HCT116 (cell line): ENCODE measurements at regions not wholly inside any gene's neighbourhood (a gene's known extent, or its start where the extent isn't known, plus 50 kb on each side); places are given as distances from the start of the nearest gene placed in this dataset.

ENCODE experiments used
- ATAC-seq: fragments of 200-7000 bp; cut with Tn5 transposase; 2 replicates; pipeline ENCODE4 v1.9.1; 2020; ENCODE audit warnings: mild to moderate bottlenecking, moderate library complexity
- BruUV-seq: library from RNA; stranded (reverse); fragments of 400-500 nt; replicated peaks from 2 replicates; lab custom pipeline; 2021; lab: Mats Ljungman, UMichigan
- CTCF ChIA-PET: fragments of 300-600 bp; sonication (Branson Sonifier 250); formaldehyde crosslinking; loops from one replicate; lab custom pipeline; 2021; ENCODE audit warnings: antibody characterized with exemption; lab: Charles Lee
- POLR2A ChIA-PET: fragments of 300-600, 350-600 bp; sonication (Branson Sonifier 250); formaldehyde crosslinking; loops from one replicate; lab custom pipeline; 2021; ENCODE audit warnings: antibody characterized with exemption; lab: Charles Lee
- RAD21 ChIA-PET, 2 experiments: fragments of 300-600 bp; sonication (Branson Sonifier 250); formaldehyde crosslinking; loops; one replicate each; lab custom pipeline; 2023; ENCODE audit warnings: low total read pairs in 2 of 2; ENCODE audit not compliant: uncharacterized antibody in 2 of 2, unreplicated experiment in 2 of 2, low non-redundant PET in 1 of 2; lab: Charles Lee
- DNase-seq: peaks from one replicate; pipeline ENCODE4 v3.0.0-alpha.2; 2010; ENCODE audit warnings: low read depth, low spot score
- H2AFZ ChIP-seq: fragments of 200-600 bp; shearing (Covaris generic), sonication (generic); 2 replicates; pipeline ENCODE4 v1.6.1; 2017; ENCODE audit warnings: low read depth, mixed run types, mixed read lengths, antibody characterized with exemption, low read length; ENCODE audit not compliant: poor library complexity, severe bottlenecking
- H3K27ac ChIP-seq: 2 replicates; pipeline ENCODE4 v1.5.1; 2012; ENCODE audit warnings: low read depth, low read length
- H3K27me3 ChIP-seq: fragments of 200-600 bp; sonication (generic); 2 replicates; pipeline ENCODE4 v1.6.1; 2016; ENCODE audit warnings: mixed run types, low read length, mixed read lengths; ENCODE audit not compliant: insufficient read depth
- H3K36me3 ChIP-seq, 2 experiments: fragments of 200-500 bp in 1 of 2; fragments of 200-600 bp in 1 of 2; sonication (Bioruptor generic) in 1 of 2; sonication (generic) in 1 of 2; 2 replicates each; pipeline versions ENCODE4 v1.5.1 to v1.6.1; 2014 to 2016; ENCODE audit warnings: low read length in 2 of 2, inconsistent platforms in 1 of 2, mixed read lengths in 1 of 2, mixed run types in 1 of 2; ENCODE audit not compliant: insufficient read depth in 2 of 2, control insufficient read depth in 1 of 2
- H3K4me1 ChIP-seq, 2 experiments: fragments of 200-600 bp in 1 of 2; sonication (generic) in 1 of 2; 2 replicates each; pipeline versions ENCODE4 v1.5.1 to v1.6.1; 2012 to 2017; ENCODE audit warnings: low read length in 2 of 2, inconsistent platforms in 1 of 2, mild to moderate bottlenecking in 1 of 2, mixed read lengths in 1 of 2, mixed run types in 1 of 2, moderate library complexity in 1 of 2; ENCODE audit not compliant: insufficient read depth in 2 of 2, control insufficient read depth in 1 of 2
- H3K4me2 ChIP-seq: fragments of 200-600 bp; sonication (generic); 2 replicates; pipeline ENCODE4 v1.6.1; 2017; ENCODE audit warnings: mixed run types, low read length, mixed read lengths
- H3K4me3 ChIP-seq, 2 experiments: fragments of 200-600 bp in 1 of 2; sonication (generic) in 1 of 2; replicated peaks in 1 of 2; 2 replicates each; pipeline ENCODE4 v1.5.1; 2011 to 2016; ENCODE audit warnings: low read length in 2 of 2, control low read depth in 1 of 2, low read depth in 1 of 2, mild to moderate bottlenecking in 1 of 2, mixed read lengths in 1 of 2, mixed run types in 1 of 2
- H3K79me2 ChIP-seq: fragments of 200-600 bp; sonication (generic); 2 replicates; pipeline ENCODE4 v1.6.1; 2017; ENCODE audit warnings: mild to moderate bottlenecking, mixed run types, low read length, moderate library complexity, mixed read lengths; ENCODE audit not compliant: insufficient read depth
- H3K9ac ChIP-seq: fragments of 200-600 bp; sonication (generic); 2 replicates; pipeline ENCODE4 v1.6.1; 2016; ENCODE audit warnings: low read length, mixed read lengths
- H3K9me2 ChIP-seq: fragments of 200-600 bp; sonication (generic), shearing (Covaris generic); 2 replicates; pipeline ENCODE4 v1.6.1; 2017; ENCODE audit warnings: mixed run types, mild to moderate bottlenecking, moderate library complexity; ENCODE audit not compliant: insufficient read depth
- H3K9me3 ChIP-seq, 2 experiments: fragments of 200-500 bp in 1 of 2; fragments of 200-600 bp in 1 of 2; sonication (Bioruptor generic) in 1 of 2; sonication (generic) in 1 of 2; 2 replicates each; pipeline ENCODE4 v1.6.1; 2014 to 2017; ENCODE audit warnings: low read length in 2 of 2, mixed read lengths in 2 of 2, inconsistent platforms in 1 of 2, low read depth in 1 of 2, mild to moderate bottlenecking in 1 of 2, mixed run types in 1 of 2, moderate library complexity in 1 of 2; ENCODE audit not compliant: control insufficient read depth in 1 of 2, insufficient read depth in 1 of 2
- H4K20me1 ChIP-seq: fragments of 200-600 bp; sonication (generic), shearing (Covaris generic); 2 replicates; pipeline ENCODE4 v1.6.1; 2017; ENCODE audit warnings: mixed run types, mild to moderate bottlenecking, moderate library complexity; ENCODE audit not compliant: insufficient read depth
- ATF3 ChIP-seq: IDR thresholded peaks from 2 replicates; pipeline ENCODE4 v1.6.1; 2012
- CBX3 ChIP-seq: IDR thresholded peaks from 2 replicates; pipeline ENCODE4 v1.6.1; 2012; ENCODE audit warnings: low read depth
- CEBPB ChIP-seq: IDR thresholded peaks from 2 replicates; pipeline ENCODE4 v1.6.1; 2012; ENCODE audit warnings: low read depth
- CTCF ChIP-seq, 3 experiments: fragments of 200-600 bp in 1 of 3; sonication (generic) in 1 of 3; IDR thresholded peaks in 2 of 3; conservative IDR thresholded peaks in 1 of 3; 2 replicates each; pipeline ENCODE4 v1.5.1; 2012 to 2017; ENCODE audit warnings: low read depth in 2 of 3, low read length in 2 of 3, antibody characterized with exemption in 1 of 3, borderline replicate concordance in 1 of 3, control low read depth in 1 of 3, mild to moderate bottlenecking in 1 of 3, mixed read lengths in 1 of 3, mixed run types in 1 of 3, moderate library complexity in 1 of 3; ENCODE audit not compliant: insufficient read depth in 1 of 3
- ELF1 ChIP-seq: IDR thresholded peaks from 2 replicates; pipeline ENCODE4 v1.6.1; 2012; ENCODE audit warnings: low read depth, borderline replicate concordance
- EZH2phosphoT487 ChIP-seq: fragments of 200-600 bp; IDR thresholded peaks from 2 replicates; pipeline ENCODE4 v1.6.1; 2018; ENCODE audit warnings: antibody characterized with exemption, borderline replicate concordance
- FOSL1 ChIP-seq: IDR thresholded peaks from 2 replicates; pipeline ENCODE4 v1.6.1; 2012; ENCODE audit warnings: low read depth
- JUND ChIP-seq: IDR thresholded peaks from 2 replicates; pipeline ENCODE4 v1.6.1; 2012
- MAX ChIP-seq: IDR thresholded peaks from 2 replicates; pipeline ENCODE4 v1.6.1; 2012
- POLR2AphosphoS5 ChIP-seq: IDR thresholded peaks from 2 replicates; pipeline ENCODE4 v1.6.1; 2011; ENCODE audit warnings: mild to moderate bottlenecking, low read depth, low read length, moderate library complexity
- ZFX ChIP-seq: fragments of 450-650 bp; IDR thresholded peaks from 2 replicates; pipeline ENCODE4 v1.6.1; 2017
- ZNF274 ChIP-seq: fragments of 200-500 bp; sonication (Bioruptor generic); IDR thresholded peaks from 2 replicates; pipeline ENCODE4 v1.6.1; 2014; ENCODE audit warnings: mild to moderate bottlenecking, low read depth, low read length, inconsistent platforms
- intact Hi-C: fragments of 100-400 bp; cut with micrococcal nuclease; formaldehyde crosslinking; loops from 2 replicates; pipeline ENCODE4 v1.10.0; 2022

GRCh38 chr9:73284377-73284776 lies 132.7 kb downstream of the ANXA1 start:
- Histone ChIP-seq H3K9ac (no peak overlapping the region), H3K4me3 (no peak overlapping the region), H3K27me3 (peaks cover 28% of the 10 kb centered on the region; the same call in 1 of the 2 replicates), H3K27ac (no peak overlapping the region), H4K20me1 (no peaks in the 10 kb centered on the region), H3K9me2 (no peaks in the 10 kb centered on the region)
- no TSS peak for BruUV-seq
- POLR2A ChIA-PET: no interaction called here
- intact Hi-C loops: no loop called here
- no peak for TF ChIP-seq POLR2AphosphoS5
- TF ChIP-seq, all 23 proteins: peak for 0
- ATAC-seq (no peak), DNase-seq (no peak)
- H3K4me1 ChIP-seq: no peaks in the 10 kb centered on the region
- H2AFZ ChIP-seq: no peak overlapping the region
- H3K36me3 ChIP-seq: no peaks in the 10 kb centered on the region
- no peaks in the 10 kb centered on the region for H3K9me3 ChIP-seq
- ChIA-PET CTCF (interaction anchor here (1.5 kb wide), 1 partner anchor 16 kb away, joined by 4 read pairs; no protein-coding TSS in a partner anchor), RAD21 (no interaction called here)
- H3K79me2 ChIP-seq: no peaks in the 10 kb centered on the region
- no peak overlapping the region for H3K4me2 ChIP-seq

- Histone ChIP-seq H3K9me3 (no peaks in the 10 kb centered on the region), H4K20me1 (no peaks in the 10 kb centered on the region), H3K36me3 (no peaks in the 10 kb centered on the region), H2AFZ (no peak overlapping the region), H3K27ac (no peak overlapping the region), H3K9me2 (no peaks in the 10 kb centered on the region), H3K27me3 (peaks cover 26% of the 10 kb centered on the region), H3K4me2 (no peak overlapping the region), H3K79me2 (no peaks in the 10 kb centered on the region), H3K4me3 (no peak overlapping the region), H3K4me1 (no peaks in the 10 kb centered on the region), H3K9ac (no peak overlapping the region)
- no peak for DNase-seq
- no peak for ATAC-seq
- ChIA-PET CTCF (no interaction called here), POLR2A (no interaction called here), RAD21 (no interaction called here)
- intact Hi-C loops: no loop called here
- no peak for TF ChIP-seq CEBPB
- no TSS peak for BruUV-seq
These were observed 142.7 kb downstream of the ANXA1 start for GRCh38 chr9:73294336-73294735.

- H3K4me1 ChIP-seq: no peaks in the 10 kb centered on the region
- intact Hi-C loops: no loop called here
- ATAC-seq: no peak
- no peaks in the 10 kb centered on the region for H3K9me2 ChIP-seq
- ChIA-PET RAD21 (no interaction called here), POLR2A (no interaction called here), CTCF (no interaction called here)
- peaks cover 6% of the 10 kb centered on the region; the same call in 1 of the 2 replicates for H3K27me3 ChIP-seq
- no peak overlapping the region for H3K9ac ChIP-seq
- no TSS peak for BruUV-seq
- TF ChIP-seq EZH2phosphoT487 (no peak), ATF3 (no peak), CTCF (IDR thresholded peaks at IDR 0.05 in 2 of 3, conservative IDR thresholded peaks at IDR 0.05 in 1 of 3; ENCODE audit: borderline replicate concordance in 1 of 3, insufficient read depth in 1 of 3, low read depth in 2 of 3, low read length in 2 of 3) (no peak), POLR2AphosphoS5 (no peak), ZFX (no peak), CBX3 (no peak), ZNF274 (no peak), ELF1 (no peak), JUND (no peak), FOSL1 (no peak), MAX (no peak)
- no peaks in the 10 kb centered on the region for H3K9me3 ChIP-seq
- H3K79me2 ChIP-seq: no peaks in the 10 kb centered on the region
- no peak overlapping the region for H3K4me3 ChIP-seq
- no peak for DNase-seq
- H3K27ac ChIP-seq: no peak overlapping the region
- no peaks in the 10 kb centered on the region for H4K20me1 ChIP-seq
- H3K36me3 ChIP-seq: no peaks in the 10 kb centered on the region
- no peak overlapping the region for H3K4me2 ChIP-seq
- H2AFZ ChIP-seq: no peak overlapping the region
These were observed 174.3 kb downstream of the ANXA1 start for GRCh38 chr9:73325983-73326382.
